Endodermal cell (in vitro differentiated cells): ENCODE measurements at regions not wholly inside any gene's neighbourhood (a gene's known extent, or its start where the extent isn't known, plus 50 kb on each side); places are given as distances from the start of the nearest gene placed in this dataset.

Experiments
- DNase-seq: peaks from one replicate; pipeline ENCODE4 v3.0.0-alpha.2; 2017
- H3K27ac ChIP-seq: 2 replicates; pipeline ENCODE4 v1.5.1; 2013; ENCODE audit warnings: mild to moderate bottlenecking, low read depth, low read length, moderate library complexity
- H3K27me3 ChIP-seq: 2 replicates; pipeline ENCODE4 v1.6.1; 2013; ENCODE audit warnings: mild to moderate bottlenecking, low read length, moderate library complexity; ENCODE audit not compliant: insufficient read depth, control insufficient read depth, poor library complexity, severe bottlenecking
- H3K36me3 ChIP-seq: 2 replicates; pipeline ENCODE4 v1.7.0; 2013; ENCODE audit warnings: mild to moderate bottlenecking, low read length, moderate library complexity; ENCODE audit not compliant: control insufficient read depth, insufficient read depth
- H3K4me1 ChIP-seq: one replicate; pipeline ENCODE4 v1.7.0; 2013; ENCODE audit warnings: low read length; ENCODE audit not compliant: control insufficient read depth, insufficient read depth
- H3K4me3 ChIP-seq: 2 replicates; pipeline ENCODE4 v1.5.1; 2013; ENCODE audit warnings: mild to moderate bottlenecking, low read length, moderate library complexity
- H3K9ac ChIP-seq: 2 replicates; pipeline ENCODE4 v1.6.1; 2013; ENCODE audit warnings: mild to moderate bottlenecking, low read length, moderate library complexity; ENCODE audit not compliant: poor library complexity, severe bottlenecking; ENCODE audit errors: extremely low read depth
- H3K9me3 ChIP-seq: 2 replicates; pipeline ENCODE4 v1.6.1; 2013; ENCODE audit warnings: mild to moderate bottlenecking, low read length, moderate library complexity; ENCODE audit not compliant: control insufficient read depth
- H3K27ac Mint-ChIP-seq: 2 replicates; pipeline ENCODE4 v1.8.0; 2020; ENCODE audit warnings: mixed read lengths
- H3K27me3 Mint-ChIP-seq: 2 replicates; pipeline ENCODE4 v1.8.0; 2021; ENCODE audit warnings: mild to moderate bottlenecking, mixed read lengths; ENCODE audit not compliant: insufficient read depth
- H3K36me3 Mint-ChIP-seq: 2 replicates; pipeline ENCODE4 v1.8.0; 2020; ENCODE audit warnings: low read depth, mixed read lengths
- H3K4me1 Mint-ChIP-seq: 2 replicates; pipeline ENCODE4 v1.8.0; 2020; ENCODE audit warnings: mixed read lengths
- H3K4me3 Mint-ChIP-seq: 2 replicates; pipeline ENCODE4 v1.8.0; 2020; ENCODE audit warnings: mild to moderate bottlenecking, moderate library complexity, mixed read lengths
- H3K9me3 Mint-ChIP-seq: 2 replicates; pipeline ENCODE4 v1.8.0; 2020; ENCODE audit warnings: mild to moderate bottlenecking, mixed read lengths
- WGBS, 2 experiments: methylation state at CpG; one replicate each; pipeline versions ENCODE4 v1.1.5 to v1.1.7; 2013; ENCODE audit warnings: missing lambda C conversion rate in 2 of 2, mixed read lengths in 1 of 2; ENCODE audit not compliant: insufficient coverage in 1 of 2, insufficient read length in 1 of 2; 5-methylcytosine and 5-hydroxymethylcytosine counted together
- TF ChIP-seq, protein P1 (sequence below): fragments of 200-600 bp; sonication (generic); conservative IDR thresholded peaks from 2 replicates; pipeline ENCODE4 v1.5.0; 2021; ENCODE audit warnings: antibody characterized with exemption, mild to moderate bottlenecking

DNA sequence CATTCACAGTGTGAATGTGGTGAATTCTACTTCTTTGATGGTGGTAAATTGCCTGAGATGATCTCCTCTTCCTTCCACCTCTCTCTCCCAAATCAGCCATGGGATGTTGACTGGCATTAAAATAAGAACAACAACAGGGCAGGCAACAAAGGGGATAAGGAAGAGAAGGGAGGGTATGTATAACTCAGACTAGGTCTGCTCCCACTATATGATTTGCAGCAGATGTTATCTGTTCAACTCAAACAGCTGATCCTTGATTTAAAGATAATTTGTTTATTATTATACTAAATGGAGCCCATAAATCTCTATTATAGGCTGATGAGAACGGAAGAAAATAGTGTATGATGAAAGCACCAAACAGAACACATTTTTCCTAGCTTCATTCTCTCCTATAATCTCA, 262.0 kb downstream of the BTBD3 start:
- WGBS, 2 experiments = no CpG with 5 or more reads among the region's 1 CpG
- H3K36me3 ChIP-seq = no peaks in the 10 kb centered on the region
- H3K9me3 ChIP-seq = no peaks in the 10 kb centered on the region
- Mint-ChIP-seq H3K4me3 (no peak overlapping the region), H3K27me3 (no peaks in the 10 kb centered on the region), H3K27ac (no peak overlapping the region), H3K9me3 (no peaks in the 10 kb centered on the region), H3K36me3 (no peaks in the 10 kb centered on the region), H3K4me1 (no peaks in the 10 kb centered on the region)
- H3K4me3 ChIP-seq = no peak overlapping the region
- H3K27me3 ChIP-seq = no peaks in the 10 kb centered on the region
- TF ChIP-seq, protein P1, sequence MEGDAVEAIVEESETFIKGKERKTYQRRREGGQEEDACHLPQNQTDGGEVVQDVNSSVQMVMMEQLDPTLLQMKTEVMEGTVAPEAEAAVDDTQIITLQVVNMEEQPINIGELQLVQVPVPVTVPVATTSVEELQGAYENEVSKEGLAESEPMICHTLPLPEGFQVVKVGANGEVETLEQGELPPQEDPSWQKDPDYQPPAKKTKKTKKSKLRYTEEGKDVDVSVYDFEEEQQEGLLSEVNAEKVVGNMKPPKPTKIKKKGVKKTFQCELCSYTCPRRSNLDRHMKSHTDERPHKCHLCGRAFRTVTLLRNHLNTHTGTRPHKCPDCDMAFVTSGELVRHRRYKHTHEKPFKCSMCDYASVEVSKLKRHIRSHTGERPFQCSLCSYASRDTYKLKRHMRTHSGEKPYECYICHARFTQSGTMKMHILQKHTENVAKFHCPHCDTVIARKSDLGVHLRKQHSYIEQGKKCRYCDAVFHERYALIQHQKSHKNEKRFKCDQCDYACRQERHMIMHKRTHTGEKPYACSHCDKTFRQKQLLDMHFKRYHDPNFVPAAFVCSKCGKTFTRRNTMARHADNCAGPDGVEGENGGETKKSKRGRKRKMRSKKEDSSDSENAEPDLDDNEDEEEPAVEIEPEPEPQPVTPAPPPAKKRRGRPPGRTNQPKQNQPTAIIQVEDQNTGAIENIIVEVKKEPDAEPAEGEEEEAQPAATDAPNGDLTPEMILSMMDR = no peak
- DNase-seq = no peak
- no peak overlapping the region for H3K27ac ChIP-seq
- no peaks in the 10 kb centered on the region for H3K4me1 ChIP-seq
- H3K9ac ChIP-seq = no peak overlapping the region

DNA sequence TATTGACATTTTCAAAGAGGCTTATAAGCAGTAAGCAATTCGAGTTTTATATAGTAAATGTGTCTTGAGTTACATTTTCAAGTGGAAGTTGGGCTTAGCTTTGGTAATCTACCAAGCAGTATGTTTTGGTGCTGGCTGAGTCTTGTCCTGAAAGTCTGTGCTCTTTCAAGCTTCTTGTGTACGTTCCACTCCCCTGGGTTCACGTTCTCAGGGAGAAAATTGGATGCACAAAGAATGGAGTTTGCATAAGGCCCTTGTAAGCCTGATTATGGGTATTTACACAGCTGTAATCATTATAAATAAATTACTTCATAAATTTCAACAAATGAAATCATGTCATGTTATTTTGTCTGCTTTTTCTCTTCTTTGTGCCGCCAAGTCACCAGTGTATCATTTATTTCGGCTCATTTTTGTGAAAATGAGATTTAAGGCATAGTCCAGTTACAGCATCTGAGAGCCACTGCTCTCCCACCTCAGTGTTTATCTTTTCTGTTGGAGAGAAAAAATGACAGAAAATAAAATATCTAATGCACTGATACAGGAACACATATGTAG, 262.5 kb downstream of the BTBD3 start:
- WGBS, 2 experiments = 86 to 89% methylated on average over 1 to 5 of the region's 5 CpGs
- no peaks in the 10 kb centered on the region for H3K4me1 Mint-ChIP-seq

DNA sequence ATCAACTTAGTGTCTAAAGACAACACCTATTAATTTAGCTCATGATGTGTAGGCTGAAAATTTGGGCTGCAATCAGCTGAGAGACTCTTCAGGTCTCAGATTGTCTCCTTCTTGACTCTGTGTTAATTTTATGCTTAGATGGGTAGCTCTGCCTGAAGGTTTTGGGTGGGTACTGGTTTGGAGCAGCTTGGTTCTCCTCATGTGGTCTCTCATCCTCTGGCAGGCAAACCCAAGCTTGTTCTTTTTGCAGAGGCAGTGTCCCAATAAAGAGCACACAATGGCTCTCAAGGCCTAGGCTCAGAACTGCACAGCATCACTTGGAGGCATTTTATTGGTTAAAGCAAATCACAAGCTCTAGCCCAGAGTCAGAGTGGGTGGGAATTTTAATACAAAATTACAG, 280.6 kb downstream of the BTBD3 start:
- Histone ChIP-seq H3K36me3 (no peaks in the 10 kb centered on the region), H3K27me3 (no peaks in the 10 kb centered on the region), H3K4me3 (no peak overlapping the region), H3K9me3 (no peaks in the 10 kb centered on the region), H3K9ac (no peak overlapping the region), H3K27ac (no peak overlapping the region), H3K4me1 (no peaks in the 10 kb centered on the region)
- TF ChIP-seq, protein P1 = no peak
- Mint-ChIP-seq H3K4me1 (no peaks in the 10 kb centered on the region), H3K27ac (no peak overlapping the region), H3K27me3 (no peaks in the 10 kb centered on the region), H3K36me3 (no peaks in the 10 kb centered on the region), H3K9me3 (peaks cover 4% of the 10 kb centered on the region), H3K4me3 (no peak overlapping the region)
- DNase-seq = no peak

More for the DNA sequence above, 262.5 kb downstream of the BTBD3 start:
- Histone ChIP-seq H3K9ac (no peak overlapping the region), H3K4me1 (no peaks in the 10 kb centered on the region), H3K27ac (no peak overlapping the region), H3K4me3 (no peak overlapping the region), H3K9me3 (no peaks in the 10 kb centered on the region), H3K27me3 (no peaks in the 10 kb centered on the region), H3K36me3 (no peaks in the 10 kb centered on the region)
- DNase-seq = no peak
- Mint-ChIP-seq H3K27me3 (no peaks in the 10 kb centered on the region), H3K9me3 (no peaks in the 10 kb centered on the region), H3K36me3 (no peaks in the 10 kb centered on the region), H3K27ac (no peak overlapping the region), H3K4me3 (no peak overlapping the region)
- TF ChIP-seq, protein P1 = no peak
